ENCODE measurements at regions not wholly inside any gene's neighbourhood (a gene's known extent, or its start where the extent isn't known, plus 50 kb on each side); places are given as distances from the start of the nearest gene placed in this dataset.

GRCh38 chr17:45666641-45667040 is 117.5 kb upstream of the CRHR1 start:
- TF ChIP-seq CTCF (IDR thresholded peaks at IDR 0.05) (no peak), POLR2A (IDR thresholded peaks at IDR 0.05) (no peak)

Data from thyroid gland (tissue), 4 donors.